ENCODE measurements at regions not wholly inside any gene's neighbourhood (a gene's known extent, or its start where the extent isn't known, plus 50 kb on each side); places are given as distances from the start of the nearest gene placed in this dataset.

DNA sequence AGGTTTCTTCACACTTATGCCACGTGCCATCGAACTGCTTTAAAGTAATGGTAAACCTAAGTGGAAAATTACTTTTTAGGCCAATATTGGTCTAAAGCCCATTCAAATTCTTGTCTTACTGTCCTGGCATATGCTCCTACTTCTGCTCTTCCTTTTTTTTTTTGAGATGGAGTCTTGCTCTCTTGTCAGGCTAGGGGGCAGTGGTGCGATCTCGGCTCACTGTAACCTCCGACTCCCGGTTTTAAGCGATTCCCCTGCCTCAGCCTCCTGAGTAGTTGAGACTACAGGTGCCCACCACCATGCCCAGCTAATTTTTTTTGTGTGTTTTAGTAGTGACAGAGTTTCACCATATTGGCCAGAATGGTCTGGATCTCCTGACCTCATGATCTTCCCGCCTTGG lies 129.0 kb upstream of the TECRL start:
- H3K4me1 ChIP-seq: no peaks in the 10 kb centered on the region
- H3K4me3 ChIP-seq: no peak overlapping the region
- H3K27ac ChIP-seq: no peak overlapping the region
- no peaks in the 10 kb centered on the region for H3K36me3 ChIP-seq
- intact Hi-C loops (cut with DNase I; ENCODE audit: low total_unique reads): no loop called here
- H3K9me3 ChIP-seq: no peaks in the 10 kb centered on the region
- peaks cover 0 to 4% of the 10 kb centered on the region in 2 donors for H3K27me3 ChIP-seq
- no peak for DNase-seq
- TF ChIP-seq POLR2A (IDR thresholded peaks at IDR 0.05) (no peak), CTCF (IDR thresholded peaks at IDR 0.05) (no peak)

GRCh38 chr4:64533637-64534036 lies 124.4 kb upstream of the TECRL start:
- Histone ChIP-seq H3K27me3 (peaks cover 0 to 4% of the 10 kb centered on the region in 2 donors), H3K36me3 (no peaks in the 10 kb centered on the region), H3K4me3 (no peak overlapping the region), H3K27ac (no peak overlapping the region), H3K9me3 (no peaks in the 10 kb centered on the region), H3K4me1 (no peaks in the 10 kb centered on the region)
- DNase-seq: no peak
- TF ChIP-seq POLR2A (IDR thresholded peaks at IDR 0.05): no peak
- no peak for TF ChIP-seq CTCF (IDR thresholded peaks at IDR 0.05)
- intact Hi-C loops (cut with DNase I; ENCODE audit: low total_unique reads): no loop called here

DNA sequence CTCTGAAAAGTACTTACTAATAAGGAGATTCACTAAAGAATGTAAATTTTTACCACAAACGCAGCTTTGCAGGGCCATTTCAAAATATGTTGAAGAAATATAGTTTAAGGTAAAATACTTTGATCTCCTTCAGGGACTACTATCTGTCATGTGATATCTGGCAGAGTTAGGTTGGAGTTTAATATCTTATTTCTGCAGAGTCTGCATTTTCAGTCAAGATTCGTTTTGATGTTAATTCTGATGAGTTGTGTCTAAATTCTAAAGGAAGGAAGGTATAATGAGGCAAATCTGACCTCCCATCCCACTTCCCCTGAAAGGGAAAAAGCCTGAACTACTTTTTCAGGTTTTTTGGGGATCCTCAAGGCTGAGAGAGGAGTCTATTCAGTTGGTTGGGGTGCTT lies 123.9 kb upstream of the TECRL start:
- no peak overlapping the region for H3K4me3 ChIP-seq
- no peak for DNase-seq
- peaks cover 0 to 4% of the 10 kb centered on the region in 2 donors for H3K27me3 ChIP-seq
- no peaks in the 10 kb centered on the region for H3K4me1 ChIP-seq
- intact Hi-C loops (cut with DNase I; ENCODE audit: low total_unique reads): no loop called here
- no peaks in the 10 kb centered on the region for H3K36me3 ChIP-seq
- H3K27ac ChIP-seq: no peak overlapping the region
- no peak for TF ChIP-seq CTCF (IDR thresholded peaks at IDR 0.05)
- TF ChIP-seq POLR2A (IDR thresholded peaks at IDR 0.05): no peak
- no peaks in the 10 kb centered on the region for H3K9me3 ChIP-seq

GRCh38 chr4:64520421-64520820 lies 111.2 kb upstream of the TECRL start:
- Histone ChIP-seq H3K36me3 (peaks cover 0 to 4% of the 10 kb centered on the region in 2 donors), H3K27ac (no peak overlapping the region), H3K27me3 (no peaks in the 10 kb centered on the region), H3K4me1 (no peaks in the 10 kb centered on the region), H3K9me3 (no peaks in the 10 kb centered on the region), H3K4me3 (no peak overlapping the region)
- intact Hi-C loops (cut with DNase I; ENCODE audit: low total_unique reads): no loop called here
- no peak for DNase-seq
- TF ChIP-seq POLR2A (IDR thresholded peaks at IDR 0.05) (no peak), CTCF (IDR thresholded peaks at IDR 0.05) (no peak)

DNA sequence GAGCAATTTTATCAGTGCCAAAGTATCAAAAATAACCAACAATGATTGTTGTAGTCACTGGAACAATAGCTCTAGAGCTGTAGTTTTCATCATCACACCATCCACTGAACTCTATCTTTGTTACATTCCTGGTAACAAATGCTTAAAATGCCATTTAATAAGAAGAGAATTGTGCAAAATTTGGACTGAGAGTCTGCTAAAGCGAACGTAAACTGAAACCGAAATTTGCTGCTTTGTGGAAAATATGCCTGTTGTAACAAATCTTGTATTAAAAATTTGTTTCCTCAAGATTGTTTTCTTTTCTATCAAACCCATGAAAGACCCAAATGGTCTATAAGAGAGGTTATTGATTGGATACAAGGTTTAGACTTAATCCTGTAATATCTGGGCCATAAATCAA lies 109.3 kb upstream of the TECRL start:
- Histone ChIP-seq H3K4me1 (no peaks in the 10 kb centered on the region), H3K36me3 (no peaks in the 10 kb centered on the region), H3K27ac (no peak overlapping the region), H3K4me3 (no peak overlapping the region), H3K9me3 (no peaks in the 10 kb centered on the region), H3K27me3 (no peaks in the 10 kb centered on the region)
- TF ChIP-seq CTCF (IDR thresholded peaks at IDR 0.05) (no peak), POLR2A (IDR thresholded peaks at IDR 0.05) (no peak)
- no peak for DNase-seq
- intact Hi-C loops (cut with DNase I; ENCODE audit: low total_unique reads): no loop called here

Data from uterus (tissue), 3 donors.